Mesenchymal stem cell (in vitro differentiated cells and primary cell): ENCODE measurements at regions not wholly inside any gene's neighbourhood (a gene's known extent, or its start where the extent isn't known, plus 50 kb on each side); places are given as distances from the start of the nearest gene placed in this dataset.
"Not testable (repeated sequence)": the region's sequence is repeated elsewhere in the genome, so short reads cannot be mapped to it uniquely, and the experiment has no call there.

ENCODE experiments used
- DNase-seq: peaks from one replicate; pipeline ENCODE4 v3.0.0-alpha.2; 2013
- H2AFZ ChIP-seq: one replicate; pipeline ENCODE4 v1.6.1; 2013; ENCODE audit warnings: low read depth, mild to moderate bottlenecking, control low read depth, inconsistent platforms, low read length, moderate library complexity
- H2AK5ac ChIP-seq: 2 replicates; pipeline ENCODE4 v1.6.1; 2013; ENCODE audit warnings: low read length, moderate library complexity, mild to moderate bottlenecking, inconsistent platforms; ENCODE audit not compliant: severe bottlenecking
- H2BK120ac ChIP-seq: one replicate; pipeline ENCODE4 v1.6.1; 2013; ENCODE audit warnings: low read depth, mild to moderate bottlenecking, inconsistent platforms, low read length, moderate library complexity
- H2BK12ac ChIP-seq, 2 experiments: one replicate each; pipeline ENCODE4 v1.6.1; 2013; ENCODE audit warnings: inconsistent platforms in 2 of 2, low read length in 2 of 2, mild to moderate bottlenecking in 2 of 2, moderate library complexity in 2 of 2, control low read depth in 1 of 2
- H2BK15ac ChIP-seq: one replicate; pipeline ENCODE4 v1.6.1; 2013; ENCODE audit warnings: mild to moderate bottlenecking, low read depth, inconsistent platforms; ENCODE audit not compliant: poor library complexity, severe bottlenecking
- H2BK5ac ChIP-seq: 2 replicates; pipeline ENCODE4 v1.6.1; 2013; ENCODE audit warnings: low read depth, mild to moderate bottlenecking, low read length, control low read depth, inconsistent platforms; ENCODE audit not compliant: poor library complexity, severe bottlenecking
- H3K14ac ChIP-seq, 2 experiments: one replicate each; pipeline ENCODE4 v1.6.1; 2013; ENCODE audit warnings: inconsistent platforms in 2 of 2, low read length in 2 of 2, control low read depth in 1 of 2, mild to moderate bottlenecking in 1 of 2, moderate library complexity in 1 of 2
- H3K18ac ChIP-seq, 2 experiments: one replicate each; pipeline ENCODE4 v1.6.1; 2013; ENCODE audit warnings: inconsistent platforms in 2 of 2, low read length in 2 of 2, control low read depth in 1 of 2, low read depth in 1 of 2, mild to moderate bottlenecking in 1 of 2
- H3K23ac ChIP-seq, 2 experiments: one replicate each; pipeline ENCODE4 v1.6.1; 2013; ENCODE audit warnings: inconsistent platforms in 2 of 2, low read length in 2 of 2, mild to moderate bottlenecking in 2 of 2, moderate library complexity in 2 of 2, control low read depth in 1 of 2
- H3K27ac ChIP-seq: 2 replicates; pipeline ENCODE4 v1.5.1; 2013; ENCODE audit warnings: mild to moderate bottlenecking, moderate library complexity, low read length, control low read depth, inconsistent platforms; ENCODE audit not compliant: poor library complexity, severe bottlenecking
- H3K27me3 ChIP-seq, 2 experiments: 2 replicates each; pipeline versions ENCODE4 v1.6.1 to v1.7.0; 2013; ENCODE audit warnings: low read length in 2 of 2, mild to moderate bottlenecking in 2 of 2, moderate library complexity in 2 of 2, control low read depth in 1 of 2, inconsistent platforms in 1 of 2; ENCODE audit not compliant: control insufficient read depth in 1 of 2, insufficient read depth in 1 of 2
- H3K36me3 ChIP-seq, 2 experiments: 2 replicates each; pipeline versions ENCODE4 v1.6.1 to v1.7.0; 2013; ENCODE audit warnings: low read length in 2 of 2, control low read depth in 1 of 2, inconsistent platforms in 1 of 2, low read depth in 1 of 2, mild to moderate bottlenecking in 1 of 2; ENCODE audit not compliant: insufficient read depth in 2 of 2, control insufficient read depth in 1 of 2
- H3K4ac ChIP-seq, 2 experiments: one replicate each; pipeline ENCODE4 v1.6.1; 2013; ENCODE audit warnings: inconsistent platforms in 2 of 2, low read length in 2 of 2, mild to moderate bottlenecking in 2 of 2, moderate library complexity in 2 of 2, control low read depth in 1 of 2, low read depth in 1 of 2
- H3K4me1 ChIP-seq: 2 replicates; pipeline ENCODE4 v1.6.1; 2013; ENCODE audit warnings: low read depth, low read length, control low read depth; ENCODE audit not compliant: control insufficient read depth, insufficient read depth
- H3K4me2 ChIP-seq: 2 replicates; pipeline ENCODE4 v1.6.1; 2013; ENCODE audit warnings: low read length, mild to moderate bottlenecking, inconsistent platforms; ENCODE audit not compliant: poor library complexity, severe bottlenecking
- H3K4me3 ChIP-seq, 2 experiments: 2 replicates each; pipeline versions ENCODE4 v1.5.1 to v1.7.0; 2013; ENCODE audit warnings: low read length in 2 of 2, mild to moderate bottlenecking in 2 of 2, control low read depth in 1 of 2, low read depth in 1 of 2; ENCODE audit not compliant: insufficient read depth in 1 of 2
- H3K79me1 ChIP-seq: replicated peaks from 2 replicates; pipeline ENCODE4 v1.6.1; 2013; ENCODE audit warnings: mild to moderate bottlenecking, control low read depth, low read length, inconsistent platforms; ENCODE audit not compliant: poor library complexity, severe bottlenecking
- H3K9ac ChIP-seq: 2 replicates; pipeline ENCODE4 v1.7.0; 2013; ENCODE audit warnings: mild to moderate bottlenecking, low read length, moderate library complexity
- H3K9me3 ChIP-seq: 2 replicates; pipeline ENCODE4 v1.7.0; 2013; ENCODE audit warnings: mild to moderate bottlenecking, low read length; ENCODE audit not compliant: control insufficient read depth
- H4K8ac ChIP-seq: one replicate; pipeline ENCODE4 v1.6.1; 2013; ENCODE audit warnings: inconsistent platforms, mild to moderate bottlenecking, low read length, moderate library complexity
- H4K91ac ChIP-seq: one replicate; pipeline ENCODE4 v1.6.1; 2013; ENCODE audit warnings: mild to moderate bottlenecking, low read length, inconsistent platforms
- WGBS: methylation state at CpG from one replicate; pipeline ENCODE4 v1.1.7; 2013; ENCODE audit warnings: mixed read lengths; 5-methylcytosine and 5-hydroxymethylcytosine counted together

DNA sequence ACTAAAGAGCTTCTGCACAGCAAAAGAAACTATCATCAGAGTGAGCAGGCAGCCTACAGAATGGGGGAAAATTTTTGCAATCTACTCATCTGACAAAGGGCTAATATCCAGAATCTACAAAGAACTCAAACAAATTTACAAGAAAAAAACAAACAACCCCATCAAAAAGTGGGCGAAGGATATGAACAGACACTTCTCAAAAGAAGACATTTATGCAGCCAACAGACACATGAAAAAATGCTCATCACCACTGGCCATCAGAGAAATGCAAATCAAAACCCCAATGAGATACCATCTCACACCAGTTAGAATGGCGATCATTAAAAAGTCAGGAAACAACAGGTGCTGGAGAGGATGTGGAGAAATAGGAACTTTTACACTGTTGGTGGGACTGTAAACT is 372.8 kb upstream of the CCL2 start:
- H2BK5ac ChIP-seq, result not testable (repeated sequence)

DNA sequence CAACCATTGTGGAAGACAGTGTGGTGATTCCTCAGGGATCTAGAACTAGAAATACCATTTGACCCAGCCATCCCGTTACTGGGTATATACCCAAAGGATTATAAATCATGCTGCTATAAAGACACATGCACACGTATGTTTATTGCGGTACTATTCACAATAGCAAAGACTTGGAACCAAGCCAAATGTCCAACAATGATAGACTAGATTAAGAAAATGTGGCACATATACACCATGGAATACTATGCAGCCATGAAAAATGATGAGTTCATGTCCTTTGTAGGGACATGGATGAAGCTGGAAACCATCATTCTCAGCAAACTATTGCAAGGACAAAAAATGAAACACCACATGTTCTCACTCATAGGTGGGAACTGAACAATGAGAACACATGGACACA is 372.4 kb upstream of the CCL2 start:
- H3K9me3 ChIP-seq, H3K4ac ChIP-seq, H2BK5ac ChIP-seq, H3K27me3 ChIP-seq, H4K91ac ChIP-seq, H3K23ac ChIP-seq, H3K4me3 ChIP-seq, H3K4me1 ChIP-seq, H3K79me1 ChIP-seq, DNase-seq, H2BK15ac ChIP-seq, H3K36me3 ChIP-seq, H3K27ac ChIP-seq, H2AFZ ChIP-seq, H3K4me2 ChIP-seq, H2BK120ac ChIP-seq, H3K9ac ChIP-seq, H3K18ac ChIP-seq, H2BK12ac ChIP-seq, H3K14ac ChIP-seq, H2AK5ac ChIP-seq, H4K8ac ChIP-seq: not testable (repeated sequence)
- WGBS, result no CpG with 5 or more reads among the region's 3 CpGs

More for the DNA sequence above, 372.8 kb upstream of the CCL2 start:
- not testable (repeated sequence) for H3K36me3 ChIP-seq, H4K8ac ChIP-seq, H4K91ac ChIP-seq, DNase-seq, H3K18ac ChIP-seq, H2AK5ac ChIP-seq, H2BK120ac ChIP-seq, H3K9me3 ChIP-seq, H2BK12ac ChIP-seq, H3K9ac ChIP-seq, H3K4me3 ChIP-seq, H3K27ac ChIP-seq, H3K23ac ChIP-seq, H3K4me2 ChIP-seq, H2AFZ ChIP-seq, H2BK15ac ChIP-seq, H3K14ac ChIP-seq, H3K4me1 ChIP-seq, H3K27me3 ChIP-seq, H3K4ac ChIP-seq, H3K79me1 ChIP-seq
- no CpG with 5 or more reads among the region's 2 CpGs for WGBS

DNA sequence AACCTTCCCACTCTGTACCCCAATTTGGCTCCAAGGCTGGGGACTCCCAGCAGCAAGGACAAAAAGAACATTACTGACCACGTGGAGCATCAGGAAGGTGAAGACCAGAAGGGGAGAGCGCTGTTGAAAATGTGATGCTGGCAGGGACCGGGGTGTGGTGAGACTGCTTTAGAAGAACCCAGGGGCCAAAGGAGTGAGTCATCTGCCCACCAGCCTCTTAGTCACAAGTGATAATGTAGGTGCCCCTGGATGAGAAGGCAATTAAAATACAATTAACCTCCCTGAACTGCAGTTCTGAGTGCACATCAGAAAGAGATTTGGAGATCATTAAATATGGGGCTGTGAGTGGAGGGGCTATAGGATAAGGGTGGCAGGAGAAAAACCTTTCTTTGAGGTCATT is 366.6 kb upstream of the CCL2 start:
- no peak overlapping the region for H2BK12ac ChIP-seq
- 74% methylated on average over 3 of the region's 3 CpGs for WGBS
- no peak overlapping the region for H3K4me3 ChIP-seq
- H2AK5ac ChIP-seq, result no peak overlapping the region
- H3K4me1 ChIP-seq, result no peaks in the 10 kb centered on the region
- no peak overlapping the region for H4K8ac ChIP-seq
- H3K23ac ChIP-seq, result no peak overlapping the region
- H3K4me2 ChIP-seq, result no peak overlapping the region
- no peak overlapping the region for H2BK120ac ChIP-seq
- no peak overlapping the region for H3K14ac ChIP-seq
- no peak overlapping the region for H3K9ac ChIP-seq
- no peak overlapping the region for H2BK5ac ChIP-seq
- no peak for DNase-seq
- no peaks in the 10 kb centered on the region for H3K27me3 ChIP-seq
- no peak overlapping the region for H4K91ac ChIP-seq
- no peaks in the 10 kb centered on the region for H3K36me3 ChIP-seq
- H3K4ac ChIP-seq, result no peak overlapping the region
- no peak overlapping the region for H2BK15ac ChIP-seq
- H3K9me3 ChIP-seq, result no peaks in the 10 kb centered on the region
- H3K27ac ChIP-seq, result no peak overlapping the region
- no peak overlapping the region for H2AFZ ChIP-seq
- no peak overlapping the region for H3K18ac ChIP-seq
- H3K79me1 ChIP-seq, result no peaks in the 10 kb centered on the region

DNA sequence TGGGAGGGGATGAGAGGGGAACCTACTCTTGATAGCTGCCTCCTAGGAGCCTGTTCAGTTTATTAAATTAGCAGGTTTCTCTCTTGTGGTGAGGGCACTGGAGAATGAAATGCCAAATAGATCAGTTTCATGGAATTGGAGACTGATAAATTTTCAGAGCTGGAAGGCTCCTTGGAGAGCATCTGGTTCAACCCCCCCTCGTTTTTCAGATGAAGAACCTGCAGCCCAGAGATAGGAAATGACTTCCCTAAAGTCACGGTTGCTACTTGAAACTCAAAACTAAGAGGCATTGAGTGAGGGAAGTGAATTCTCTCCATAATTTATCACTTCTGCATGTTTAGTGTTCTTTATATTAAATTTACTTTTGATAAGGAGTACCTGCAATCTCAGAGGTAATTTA is 366.0 kb upstream of the CCL2 start:
- H2BK12ac ChIP-seq, result no peak overlapping the region
- H2BK15ac ChIP-seq, result no peak overlapping the region
- H3K4me1 ChIP-seq, result no peaks in the 10 kb centered on the region
- no peak overlapping the region for H3K14ac ChIP-seq
- H3K27ac ChIP-seq, result no peak overlapping the region
- no peak overlapping the region for H2AK5ac ChIP-seq
- no peak overlapping the region for H3K4me3 ChIP-seq
- 14% methylated on average over 1 of the region's 2 CpGs for WGBS
- H2AFZ ChIP-seq, result no peak overlapping the region
- no peaks in the 10 kb centered on the region for H3K79me1 ChIP-seq
- no peaks in the 10 kb centered on the region for H3K9me3 ChIP-seq
- no peak overlapping the region for H3K4me2 ChIP-seq
- no peak overlapping the region for H4K91ac ChIP-seq
- no peak overlapping the region for H3K23ac ChIP-seq
- no peaks in the 10 kb centered on the region for H3K27me3 ChIP-seq
- no peak overlapping the region for H2BK120ac ChIP-seq
- no peak overlapping the region for H4K8ac ChIP-seq
- H2BK5ac ChIP-seq, result no peak overlapping the region
- no peak overlapping the region for H3K18ac ChIP-seq
- no peaks in the 10 kb centered on the region for H3K36me3 ChIP-seq
- no peak for DNase-seq
- H3K9ac ChIP-seq, result no peak overlapping the region
- no peak overlapping the region for H3K4ac ChIP-seq
